Smooth muscle cell (in vitro differentiated cells): ENCODE measurements at regions not wholly inside any gene's neighbourhood (a gene's known extent, or its start where the extent isn't known, plus 50 kb on each side); places are given as distances from the start of the nearest gene placed in this dataset.
A peak's percentile ranks its signal among the peaks of the same experiment; 100 is the strongest.

Experiments
- DNase-seq: peaks from one replicate; lab custom pipeline; 2025; ENCODE audit not compliant: unreplicated experiment; lab: John Stamatoyannopoulos, UW
- H2AFZ ChIP-seq: fragments of 200-600 bp; sonication (generic); 2 replicates; pipeline ENCODE4 v1.6.0; 2016; ENCODE audit warnings: antibody characterized with exemption, low read depth, mild to moderate bottlenecking
- H3F3A ChIP-seq: fragments of 200-600 bp; sonication (generic); 2 replicates; pipeline ENCODE4 v1.6.0; 2017; ENCODE audit warnings: antibody characterized with exemption, low read depth
- H3K27ac ChIP-seq: fragments of 200-600 bp; sonication (generic); 2 replicates; pipeline ENCODE4 v1.5.1; 2016; ENCODE audit warnings: low read depth, mild to moderate bottlenecking
- H3K27me3 ChIP-seq: fragments of 200-600 bp; sonication (generic); 2 replicates; pipeline ENCODE4 v1.6.1; 2016; ENCODE audit warnings: low read depth, mild to moderate bottlenecking
- H3K36me3 ChIP-seq: fragments of 200-600 bp; sonication (generic); 2 replicates; pipeline ENCODE4 v1.5.1; 2016; ENCODE audit warnings: low read depth
- H3K4me1 ChIP-seq: fragments of 200-600 bp; sonication (generic); 2 replicates; pipeline ENCODE4 v1.5.1; 2016; ENCODE audit warnings: low read depth
- H3K4me2 ChIP-seq: fragments of 200-600 bp; sonication (generic); 2 replicates; pipeline ENCODE4 v1.6.0; 2016; ENCODE audit warnings: mild to moderate bottlenecking
- H3K4me3 ChIP-seq: fragments of 200-600 bp; sonication (generic); 2 replicates; pipeline ENCODE4 v1.5.1; 2016; ENCODE audit warnings: mild to moderate bottlenecking
- H3K79me2 ChIP-seq: fragments of 200-600 bp; sonication (generic); 2 replicates; pipeline ENCODE4 v1.6.0; 2016; ENCODE audit warnings: low read depth, mild to moderate bottlenecking
- H3K9ac ChIP-seq: fragments of 200-600 bp; sonication (generic); 2 replicates; pipeline ENCODE4 v1.6.0; 2016; ENCODE audit warnings: low read depth
- H3K9me3 ChIP-seq: fragments of 200-600 bp; sonication (generic); replicated peaks from 2 replicates; pipeline ENCODE4 v1.5.1; 2016; ENCODE audit warnings: low read depth
- H4K20me1 ChIP-seq: fragments of 200-600 bp; sonication (generic); 2 replicates; pipeline ENCODE4 v1.6.0; 2016; ENCODE audit warnings: low read depth
- CTCF ChIP-seq: fragments of 200-600 bp; sonication (generic); IDR thresholded peaks from 2 replicates; pipeline ENCODE4 v1.5.1; 2017; ENCODE audit warnings: borderline replicate concordance, mild to moderate bottlenecking, antibody characterized with exemption; ENCODE audit not compliant: insufficient read depth, poor library complexity, severe bottlenecking
- WGBS: methylation state at CpG from one replicate; pipeline ENCODE4 v1.1.7; 2016; ENCODE audit warnings: low lambda C conversion rate; 5-methylcytosine and 5-hydroxymethylcytosine counted together

GRCh38 chr2:215653344-215654030 lies 217.6 kb upstream of the FN1 start:
- Histone ChIP-seq H3F3A (peaks cover 7% of the 10 kb centered on the region), H3K4me3 (no peak overlapping the region), H3K27me3 (no peaks in the 10 kb centered on the region), H3K79me2 (no peaks in the 10 kb centered on the region), H3K9me3 (no peaks in the 10 kb centered on the region), H3K4me1 (peaks cover 4% of the 10 kb centered on the region), H3K36me3 (no peaks in the 10 kb centered on the region), H3K4me2 (peak overlapping the region; percentile 45), H4K20me1 (no peaks in the 10 kb centered on the region), H2AFZ (no peak overlapping the region), H3K27ac (peak overlapping the region; percentile 31), H3K9ac (no peak overlapping the region)
- no peak for DNase-seq
- no peak for TF ChIP-seq CTCF
- 37% methylated on average over 4 of the region's 4 CpGs for WGBS

- 74% methylated on average over 2 of the region's 2 CpGs for WGBS
- H3K27ac ChIP-seq, result peak overlapping the region; percentile 22
Measured at GRCh38 chr2:215652388-215652787, 216.5 kb upstream of the FN1 start.

GRCh38 chr2:215651412-215651811 lies 215.5 kb upstream of the FN1 start:
- no peak for TF ChIP-seq CTCF
- no peak for DNase-seq
- Histone ChIP-seq H3K27ac (no peak overlapping the region), H3K4me1 (no peaks in the 10 kb centered on the region), H3K36me3 (no peaks in the 10 kb centered on the region), H3K4me2 (no peak overlapping the region), H3K27me3 (no peaks in the 10 kb centered on the region), H3K9ac (no peak overlapping the region), H2AFZ (no peak overlapping the region), H3K9me3 (no peaks in the 10 kb centered on the region), H4K20me1 (no peaks in the 10 kb centered on the region), H3K4me3 (no peak overlapping the region), H3K79me2 (no peaks in the 10 kb centered on the region), H3F3A (peaks cover 3% of the 10 kb centered on the region)
- WGBS, result 96% methylated on average over 4 of the region's 4 CpGs

More at GRCh38 chr2:215652388-215652787, 216.5 kb upstream of the FN1 start:
- Histone ChIP-seq H3K9ac (no peak overlapping the region), H4K20me1 (no peaks in the 10 kb centered on the region), H3F3A (peaks cover 3% of the 10 kb centered on the region), H3K9me3 (no peaks in the 10 kb centered on the region), H3K4me3 (no peak overlapping the region), H3K36me3 (no peaks in the 10 kb centered on the region), H2AFZ (no peak overlapping the region), H3K4me1 (no peaks in the 10 kb centered on the region), H3K4me2 (no peak overlapping the region), H3K79me2 (no peaks in the 10 kb centered on the region), H3K27me3 (no peaks in the 10 kb centered on the region)
- DNase-seq, result no peak
- TF ChIP-seq CTCF, result no peak
